Mesodermal cell (in vitro differentiated cells): ENCODE measurements at regions not wholly inside any gene's neighbourhood (a gene's known extent, or its start where the extent isn't known, plus 50 kb on each side); places are given as distances from the start of the nearest gene placed in this dataset.

Source experiments
- H3K27ac ChIP-seq: 2 replicates; pipeline ENCODE4 v1.7.0; 2013; ENCODE audit warnings: mild to moderate bottlenecking, low read depth, low read length, moderate library complexity; ENCODE audit not compliant: severe bottlenecking
- H3K36me3 ChIP-seq: 2 replicates; pipeline ENCODE4 v1.7.1; 2013; ENCODE audit warnings: mild to moderate bottlenecking, low read length, moderate library complexity; ENCODE audit not compliant: control insufficient read depth, insufficient read depth
- H3K4me1 ChIP-seq: one replicate; pipeline ENCODE4 v1.7.1; 2013; ENCODE audit warnings: mild to moderate bottlenecking, low read length; ENCODE audit not compliant: insufficient read depth, control insufficient read depth, poor library complexity, severe bottlenecking
- H3K4me3 ChIP-seq: 2 replicates; pipeline ENCODE4 v1.7.0; 2013; ENCODE audit warnings: low read length, control low read depth, mild to moderate bottlenecking; ENCODE audit not compliant: insufficient read depth, poor library complexity, severe bottlenecking; ENCODE audit errors: extremely low read depth
- H3K9me3 ChIP-seq: 2 replicates; pipeline ENCODE4 v1.7.1; 2013; ENCODE audit warnings: mild to moderate bottlenecking, low read length, moderate library complexity; ENCODE audit not compliant: control insufficient read depth
- WGBS, 2 experiments: methylation state at CpG; one replicate each; pipeline ENCODE4 v1.1.5; 2013; ENCODE audit warnings: missing lambda C conversion rate in 2 of 2; ENCODE audit not compliant: insufficient coverage in 2 of 2; 5-methylcytosine and 5-hydroxymethylcytosine counted together

GRCh38 chr12:64931321-64931720 lies 106.9 kb downstream of the TBC1D30 start:
- no peaks in the 10 kb centered on the region for H3K36me3 ChIP-seq
- no peaks in the 10 kb centered on the region for H3K9me3 ChIP-seq
- WGBS, 2 experiments: 95 to 100% methylated on average over 2 to 3 of the region's 3 CpGs
- no peak overlapping the region for H3K4me3 ChIP-seq
- H3K27ac ChIP-seq: no peak overlapping the region
- no peaks in the 10 kb centered on the region for H3K4me1 ChIP-seq

GRCh38 chr12:64931981-64932380 lies 107.5 kb downstream of the TBC1D30 start:
- Histone ChIP-seq H3K27ac (no peak overlapping the region), H3K36me3 (no peaks in the 10 kb centered on the region), H3K4me3 (no peak overlapping the region), H3K4me1 (no peaks in the 10 kb centered on the region), H3K9me3 (no peaks in the 10 kb centered on the region)
- 83 to 85% methylated on average over 1 of the region's 1 CpG for WGBS, 2 experiments

GRCh38 chr12:64933791-64934190 lies 109.3 kb downstream of the TBC1D30 start:
- Histone ChIP-seq H3K4me3 (no peak overlapping the region), H3K27ac (no peak overlapping the region), H3K36me3 (no peaks in the 10 kb centered on the region), H3K4me1 (no peaks in the 10 kb centered on the region), H3K9me3 (no peaks in the 10 kb centered on the region)
- 40 to 60% methylated on average over 1 of the region's 2 CpGs for WGBS, 2 experiments

- H3K9me3 ChIP-seq: no peaks in the 10 kb centered on the region
- no peaks in the 10 kb centered on the region for H3K4me1 ChIP-seq
- H3K4me3 ChIP-seq: no peak overlapping the region
- no peaks in the 10 kb centered on the region for H3K36me3 ChIP-seq
- no peak overlapping the region for H3K27ac ChIP-seq
These were observed 113.0 kb downstream of the TBC1D30 start for GRCh38 chr12:64937452-64937851.

GRCh38 chr12:64938179-64938578 lies 113.7 kb downstream of the TBC1D30 start:
- no peaks in the 10 kb centered on the region for H3K9me3 ChIP-seq
- H3K4me1 ChIP-seq: no peaks in the 10 kb centered on the region
- H3K27ac ChIP-seq: no peak overlapping the region
- 40 to 86% methylated on average over 1 of the region's 2 CpGs for WGBS, 2 experiments
- no peaks in the 10 kb centered on the region for H3K36me3 ChIP-seq
- H3K4me3 ChIP-seq: no peak overlapping the region

GRCh38 chr12:64943686-64944085 lies 119.2 kb downstream of the TBC1D30 start:
- Histone ChIP-seq H3K36me3 (no peaks in the 10 kb centered on the region), H3K4me3 (no peak overlapping the region), H3K9me3 (no peaks in the 10 kb centered on the region), H3K4me1 (no peaks in the 10 kb centered on the region), H3K27ac (no peak overlapping the region)
- 89 to 93% methylated on average over 2 to 3 of the region's 5 CpGs for WGBS, 2 experiments

GRCh38 chr12:64944966-64945365 lies 120.5 kb downstream of the TBC1D30 start:
- Histone ChIP-seq H3K36me3 (no peaks in the 10 kb centered on the region), H3K4me1 (no peaks in the 10 kb centered on the region), H3K4me3 (no peak overlapping the region), H3K9me3 (no peaks in the 10 kb centered on the region), H3K27ac (no peak overlapping the region)
- WGBS, 2 experiments: 81 to 94% methylated on average over 2 to 3 of the region's 3 CpGs

- Histone ChIP-seq H3K4me1 (no peaks in the 10 kb centered on the region), H3K27ac (no peak overlapping the region), H3K9me3 (no peaks in the 10 kb centered on the region), H3K36me3 (no peaks in the 10 kb centered on the region), H3K4me3 (no peak overlapping the region)
- 94 to 100% methylated on average over 1 to 3 of the region's 5 CpGs for WGBS, 2 experiments
These were observed 121.8 kb downstream of the TBC1D30 start for GRCh38 chr12:64946132-64946829.

- 83 to 100% methylated on average over 3 of the region's 3 CpGs for WGBS, 2 experiments
- H3K4me3 ChIP-seq: no peak overlapping the region
- H3K9me3 ChIP-seq: no peaks in the 10 kb centered on the region
- H3K27ac ChIP-seq: no peak overlapping the region
- no peaks in the 10 kb centered on the region for H3K36me3 ChIP-seq
- H3K4me1 ChIP-seq: no peaks in the 10 kb centered on the region
These were observed 126.4 kb downstream of the TBC1D30 start for GRCh38 chr12:64950711-64951298.

- Histone ChIP-seq H3K4me3 (no peak overlapping the region), H3K36me3 (no peaks in the 10 kb centered on the region), H3K4me1 (no peaks in the 10 kb centered on the region), H3K27ac (no peak overlapping the region), H3K9me3 (no peaks in the 10 kb centered on the region)
- whole genome bisulfite sequencing, 2 experiments: 60% methylated on average over 1 of the region's 1 CpG; no CpG with 5 or more reads in 1 of the 2 experiments
These were observed 127.5 kb downstream of the TBC1D30 start for GRCh38 chr12:64951944-64952343.

GRCh38 chr12:64955746-64956145 lies 131.3 kb downstream of the TBC1D30 start:
- Histone ChIP-seq H3K9me3 (no peaks in the 10 kb centered on the region), H3K27ac (no peak overlapping the region), H3K4me1 (no peaks in the 10 kb centered on the region), H3K36me3 (no peaks in the 10 kb centered on the region), H3K4me3 (no peak overlapping the region)
